Hematopoietic multipotent progenitor cell treated with erythropoietin and hydrocortisone succinate and interleukin-3 and kit ligand, for 8 days (in vitro differentiated cells): ENCODE measurements at regions not wholly inside any gene's neighbourhood (a gene's known extent, or its start where the extent isn't known, plus 50 kb on each side); places are given as distances from the start of the nearest gene placed in this dataset.

Experiments used
- DNase-seq: peaks from one replicate; pipeline ENCODE4 v3.0.0-alpha.2; 2015

DNA sequence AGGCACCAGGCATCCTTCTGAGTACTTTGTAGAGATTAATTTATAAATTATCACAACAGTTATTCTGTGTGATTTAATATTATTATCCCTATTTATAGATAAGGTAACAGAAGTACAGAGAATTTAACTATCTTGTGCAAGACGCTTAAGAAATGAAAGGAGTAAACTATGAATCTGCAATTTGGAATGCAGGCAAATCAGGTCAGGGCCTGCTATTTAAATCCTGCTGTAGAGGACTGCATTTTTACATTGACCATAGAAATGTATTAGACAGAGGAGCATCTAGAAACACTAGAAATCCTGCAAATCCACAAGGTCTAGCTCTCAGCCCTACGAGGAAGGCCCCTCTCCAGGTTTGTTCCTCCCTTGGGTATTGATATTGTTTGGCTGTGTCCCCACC is 336.2 kb downstream of the ETS1 start:
- DNase-seq: no peak

DNA sequence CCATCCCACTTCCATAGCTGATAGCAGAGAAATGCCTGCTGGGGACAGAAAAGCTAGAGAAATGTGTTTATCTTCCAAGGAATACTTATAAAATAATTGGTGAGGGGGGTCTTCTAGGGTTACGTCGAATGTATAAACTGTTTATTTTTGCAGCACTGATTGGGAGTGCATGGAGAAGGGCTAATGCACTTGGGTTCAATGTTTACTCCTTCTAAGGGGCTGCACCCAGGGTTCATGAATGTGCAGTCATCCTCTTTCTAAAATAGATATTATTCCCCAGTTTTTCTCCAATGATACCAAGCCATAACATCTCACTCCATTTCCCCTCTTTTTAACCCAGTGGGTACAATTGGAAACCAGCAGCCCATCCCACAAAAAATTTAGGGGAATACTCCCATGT is 336.9 kb downstream of the ETS1 start:
- no peak for DNase-seq

DNA sequence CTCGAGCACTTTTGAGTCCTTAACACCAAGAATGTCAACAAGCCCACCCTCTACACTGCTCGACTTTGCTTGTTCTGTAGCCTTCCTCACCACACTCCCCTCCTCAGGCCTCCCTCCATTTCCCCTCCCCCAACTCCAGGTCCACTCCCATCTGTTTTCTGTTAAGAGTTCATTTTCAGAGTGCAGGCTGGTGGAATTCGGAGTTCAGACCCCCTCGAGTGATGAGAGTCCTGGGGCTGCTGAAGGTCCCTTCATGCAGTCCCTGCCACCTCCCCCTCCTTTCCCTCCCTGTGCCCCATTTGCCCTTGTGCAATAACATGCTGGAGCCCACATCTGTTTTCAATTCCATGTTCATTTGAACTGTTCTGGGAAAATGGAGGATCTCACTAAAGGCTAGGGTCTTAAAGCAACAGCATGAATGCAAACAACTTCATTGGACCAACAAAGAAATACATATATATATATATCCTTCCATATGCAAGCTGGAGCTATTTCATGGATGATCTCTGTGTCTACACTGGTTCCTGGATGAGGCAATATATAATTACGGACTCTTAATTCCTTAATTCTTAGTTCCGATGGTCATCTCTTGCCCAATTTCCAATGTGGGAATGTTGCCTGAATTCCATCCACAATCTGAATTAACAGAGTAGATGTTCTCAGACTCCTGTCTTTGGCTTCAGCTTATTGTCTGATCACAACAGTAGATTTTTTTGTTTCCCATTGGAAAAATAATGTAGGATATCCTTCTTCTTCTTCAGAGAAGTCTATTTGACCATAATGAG is 340.4 kb downstream of the ETS1 start:
- no peak for DNase-seq

DNA sequence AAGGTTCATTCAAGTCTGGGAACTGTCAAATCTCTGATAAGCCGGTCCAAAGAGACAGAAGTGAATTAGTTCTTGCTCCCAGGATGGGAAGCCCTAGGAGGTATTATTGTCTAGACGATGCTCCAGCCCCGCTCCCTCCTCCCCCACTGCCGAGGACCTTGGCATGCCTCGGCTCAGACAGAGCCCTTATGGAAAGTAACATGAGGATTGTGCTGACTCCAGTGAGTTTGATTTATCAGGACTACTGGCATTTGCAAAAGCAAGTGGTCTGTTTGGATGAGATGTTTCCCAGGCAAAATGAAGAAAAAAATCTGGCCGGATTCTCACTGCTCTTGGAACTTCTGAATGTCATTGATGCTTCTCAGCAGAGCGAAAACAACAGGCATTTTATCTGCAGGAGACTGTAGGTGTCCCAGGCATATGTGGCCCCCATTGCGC is 341.0 kb downstream of the ETS1 start:
- DNase-seq: no peak

DNA sequence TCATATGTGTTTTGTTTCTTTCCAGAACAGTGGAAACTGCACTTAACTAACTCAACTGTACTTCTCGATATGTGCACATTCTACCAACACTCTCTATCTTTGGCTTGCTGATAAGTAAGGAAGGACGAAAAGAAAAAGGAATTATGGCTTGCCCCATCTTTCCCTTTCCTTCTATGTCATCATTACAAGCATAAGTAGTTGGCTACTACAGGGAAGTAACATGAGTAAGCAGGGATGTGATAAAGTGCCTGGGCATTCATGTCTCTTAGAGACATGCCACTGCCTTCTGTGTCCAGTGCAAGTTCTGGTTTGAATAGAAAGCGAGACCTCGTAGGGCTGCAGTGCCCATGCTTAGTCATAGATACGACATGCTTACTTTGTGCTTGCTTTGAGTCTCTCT is 342.5 kb downstream of the ETS1 start:
- no peak for DNase-seq

DNA sequence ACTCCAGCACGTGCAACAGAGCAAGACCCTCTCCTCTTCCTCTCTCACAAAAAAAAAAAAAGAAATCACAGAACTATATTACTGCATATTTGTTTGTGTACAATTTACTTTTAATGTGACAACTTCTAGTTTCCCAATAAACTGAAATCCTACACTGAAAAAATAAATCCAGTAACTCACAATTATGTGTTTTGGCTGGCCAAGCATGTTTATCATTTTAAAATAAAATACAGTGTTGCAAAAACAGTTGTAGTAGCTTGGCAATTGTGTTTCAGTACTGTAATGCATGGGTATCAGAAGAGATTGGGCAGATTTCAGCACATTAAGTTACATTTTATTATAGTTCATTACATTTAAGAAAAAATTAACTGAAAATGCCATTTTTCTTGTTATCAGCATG is 344.9 kb downstream of the ETS1 start:
- no peak for DNase-seq

DNA sequence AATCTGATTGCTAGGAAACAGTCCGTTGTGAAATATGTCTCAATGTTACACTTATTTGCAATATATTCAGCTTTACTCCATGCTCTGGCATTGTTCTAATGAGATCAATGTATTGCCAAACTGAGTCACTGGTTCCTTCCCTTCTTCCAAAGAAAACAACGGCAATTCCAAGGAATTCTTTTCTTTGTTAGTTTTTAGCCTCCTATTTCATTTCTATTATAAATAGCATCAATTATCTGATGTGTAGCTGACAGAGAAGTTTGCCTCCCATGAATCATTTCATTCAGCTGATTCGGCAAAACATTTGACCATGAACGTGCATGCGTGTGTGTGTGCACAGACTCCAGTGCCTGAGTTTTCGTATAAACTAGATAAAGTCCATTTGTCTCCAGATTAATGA is 346.8 kb downstream of the ETS1 start:
- no peak for DNase-seq

DNA sequence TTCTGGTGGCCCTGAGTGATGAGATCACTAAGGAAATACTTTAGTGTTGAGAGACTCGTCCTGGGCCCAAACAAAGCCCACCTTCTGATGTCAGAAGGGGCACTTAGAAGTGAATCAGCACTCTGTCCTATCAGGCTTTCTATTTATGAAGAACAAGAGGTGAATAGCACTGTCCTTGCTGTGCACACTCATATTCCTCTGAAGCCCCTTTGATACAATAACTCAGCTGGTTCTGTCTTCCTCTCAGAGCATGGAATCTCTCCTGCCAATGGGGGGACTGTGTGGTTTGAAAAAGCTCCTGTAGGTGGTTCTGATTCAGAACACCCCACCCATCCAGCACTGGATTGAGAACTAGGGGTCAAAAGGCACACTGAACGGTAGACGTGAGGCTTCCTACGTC is 348.1 kb downstream of the ETS1 start:
- DNase-seq: no peak

DNA sequence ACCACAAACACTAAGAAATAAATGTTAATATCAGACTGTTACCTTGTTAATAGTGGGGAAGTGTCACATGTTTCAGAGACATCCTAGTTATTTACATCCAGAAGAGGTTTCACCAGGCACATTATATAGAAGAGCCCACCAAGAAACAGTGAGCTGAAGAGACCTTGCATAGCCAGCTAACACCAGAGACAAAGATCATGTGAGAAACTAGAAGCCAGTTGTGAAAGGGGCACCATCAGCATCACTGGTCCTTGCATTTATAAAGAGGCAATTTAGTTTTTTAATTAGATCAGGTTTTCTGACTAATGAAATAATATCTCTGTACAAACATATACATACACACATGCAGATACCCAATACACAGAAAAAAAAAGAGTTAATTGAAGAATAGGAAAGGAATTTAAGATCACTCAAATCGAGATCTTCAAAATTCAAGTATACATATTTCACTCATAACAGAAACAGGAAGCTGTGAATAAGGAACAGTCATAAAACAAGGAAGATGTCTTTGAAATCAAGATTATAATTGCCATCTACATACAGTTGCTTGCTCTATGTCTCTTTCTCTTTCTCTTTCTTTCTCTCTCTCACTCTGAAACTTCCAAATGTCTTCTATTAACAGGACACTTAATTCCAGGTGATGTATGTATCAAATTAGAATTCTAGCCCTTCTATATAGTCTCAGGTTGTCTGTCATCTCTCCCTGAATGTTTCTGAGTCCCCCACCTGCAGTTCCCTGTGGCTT is 348.7 kb downstream of the ETS1 start:
- no peak for DNase-seq

DNA sequence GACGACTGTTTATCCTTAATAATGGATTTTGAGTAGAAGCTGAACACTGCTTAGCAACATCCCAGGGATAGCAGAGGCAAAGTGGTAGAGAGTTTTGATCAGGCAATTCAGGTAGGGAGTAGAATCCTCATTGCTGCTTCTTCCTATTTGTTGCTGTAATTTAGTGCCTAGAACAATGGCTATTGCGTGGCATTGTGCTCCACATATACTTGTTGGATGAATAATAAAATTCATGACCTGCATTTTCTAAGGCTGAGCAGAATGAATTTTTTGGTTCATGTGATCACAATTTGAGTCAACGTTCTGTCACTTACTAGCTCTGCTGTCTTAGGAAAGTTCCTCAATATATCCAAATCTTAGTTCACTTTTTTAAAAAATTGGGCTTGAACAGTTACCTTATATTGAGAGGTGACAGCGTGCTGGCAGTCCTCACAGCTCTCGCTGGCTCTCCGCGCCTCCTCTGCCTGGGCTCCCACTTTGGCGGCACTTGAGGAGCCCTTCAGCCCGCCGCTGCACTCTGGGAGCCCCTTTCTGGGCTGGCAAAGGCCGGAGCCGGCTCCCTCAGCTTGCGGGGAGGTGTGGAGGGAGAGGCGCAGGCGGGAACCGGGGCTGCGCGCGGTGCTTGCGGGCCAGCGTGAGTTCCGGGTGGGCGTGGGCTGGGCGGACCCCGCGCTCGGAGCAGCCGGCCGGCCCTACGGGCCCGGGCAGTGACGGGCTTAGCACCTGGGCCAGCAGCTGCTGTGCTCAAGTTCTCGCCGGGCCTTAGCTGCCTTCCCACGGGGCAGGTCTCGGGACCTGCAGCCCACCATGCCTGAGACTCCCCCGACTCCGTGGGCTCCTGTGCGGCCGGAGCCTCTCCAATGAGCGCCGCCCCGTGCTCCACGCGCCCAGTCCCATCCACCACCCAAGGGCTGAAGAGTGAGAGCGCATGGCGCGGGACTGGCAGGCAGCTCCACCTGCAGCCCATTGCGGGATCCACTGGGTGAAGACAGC is 350.6 kb downstream of the ETS1 start:
- DNase-seq: no peak

DNA sequence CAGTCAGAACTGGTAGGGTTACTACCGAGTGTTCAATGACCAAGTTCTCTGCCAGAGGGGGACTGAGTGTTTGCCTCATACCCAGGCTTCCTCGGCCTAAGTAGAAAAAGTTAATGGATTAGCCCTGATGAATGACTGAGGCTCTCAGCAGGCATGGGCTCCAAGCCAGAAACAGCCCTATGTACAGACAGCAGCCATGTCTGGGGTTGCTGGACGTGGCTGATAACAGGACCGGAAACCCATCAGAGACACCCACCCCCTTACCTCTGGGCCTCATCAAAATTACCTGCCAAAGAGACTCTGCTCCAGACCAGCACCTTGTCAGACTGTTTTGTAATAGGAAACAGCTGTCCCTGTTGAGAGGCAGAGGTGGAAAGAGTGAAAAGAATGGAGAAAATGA is 351.4 kb downstream of the ETS1 start:
- DNase-seq: peak; percentile 75

DNA sequence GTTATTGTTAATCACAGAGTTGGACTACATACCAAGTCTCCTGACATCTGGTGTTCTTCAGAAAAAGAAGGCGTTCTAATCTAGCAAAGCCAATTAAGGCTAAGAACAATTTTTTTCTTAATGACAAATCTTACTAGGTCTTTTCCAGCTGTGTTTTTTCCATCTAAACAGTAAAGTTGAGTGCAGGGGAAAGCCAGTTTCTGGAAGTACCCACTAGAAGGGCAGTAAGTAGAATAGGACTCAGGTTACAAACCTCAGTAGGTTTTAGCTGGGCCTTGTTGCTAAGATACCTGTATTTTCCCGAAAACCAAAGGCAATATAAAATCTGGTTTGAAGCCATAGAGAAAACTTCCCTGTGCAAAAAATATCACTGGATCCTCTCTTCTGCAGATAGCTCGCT is 351.9 kb downstream of the ETS1 start:
- no peak for DNase-seq

DNA sequence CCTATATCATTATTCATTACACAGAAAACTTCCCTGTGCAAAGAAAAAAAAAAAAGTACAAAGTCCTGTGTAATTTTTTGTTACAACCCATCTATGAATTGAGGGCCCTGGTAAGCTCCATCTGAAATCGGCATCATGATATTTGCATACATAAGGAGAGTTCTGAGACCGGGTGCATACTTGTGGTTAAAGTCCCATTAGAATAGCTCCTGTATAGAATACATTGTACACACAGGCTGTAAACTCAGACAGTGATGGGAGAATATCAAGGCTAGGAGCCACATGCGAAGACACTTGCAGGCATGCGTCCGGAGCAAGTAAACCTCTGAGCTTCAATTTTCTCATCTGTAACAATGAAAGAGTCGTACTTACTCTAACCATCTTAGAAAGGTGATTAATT is 353.2 kb downstream of the ETS1 start:
- no peak for DNase-seq

DNA sequence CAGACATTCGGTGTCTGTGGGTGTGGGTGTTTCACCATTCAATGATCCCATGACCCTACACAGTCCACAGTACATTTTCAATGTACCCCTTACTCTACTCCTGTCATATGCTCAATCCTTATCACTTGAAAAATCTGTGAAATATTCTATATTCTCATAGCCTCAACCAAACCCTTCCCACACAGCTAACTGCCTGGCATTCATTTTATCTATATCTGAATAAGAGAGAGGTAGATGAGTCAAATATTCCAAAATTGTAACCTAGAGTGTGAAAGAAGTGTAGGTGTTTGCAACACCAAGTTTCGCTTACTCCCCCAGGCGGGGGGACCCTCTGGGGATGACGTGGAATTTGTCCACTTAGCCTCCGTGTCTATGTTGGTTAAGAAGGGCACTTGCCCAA is 354.8 kb downstream of the ETS1 start:
- no peak for DNase-seq

DNA sequence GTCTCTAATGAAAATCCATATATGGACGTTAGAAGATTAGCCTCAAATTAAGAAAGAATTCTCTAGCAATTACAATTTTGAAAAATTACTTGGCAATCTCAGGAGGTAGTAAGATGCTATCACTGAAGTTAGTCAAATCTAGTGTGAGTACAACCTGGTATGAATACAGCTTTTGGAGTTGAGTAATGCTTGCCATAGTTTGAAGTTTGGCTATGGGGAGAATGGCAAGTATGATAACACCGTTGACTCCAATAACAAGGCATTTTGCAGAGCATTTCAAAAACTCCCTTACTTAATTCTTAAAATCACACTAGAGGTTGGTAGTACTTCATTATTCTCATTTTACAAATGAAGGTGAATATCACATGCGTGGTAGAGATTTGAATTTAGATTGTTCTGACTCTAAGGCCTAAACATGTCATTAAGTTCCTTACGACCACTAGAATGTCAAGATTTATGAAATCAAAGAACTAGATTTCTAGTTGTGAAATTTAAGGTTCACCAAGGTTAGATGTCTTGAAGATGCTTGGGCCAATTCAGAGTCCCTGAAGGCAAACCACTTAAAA is 355.4 kb downstream of the ETS1 start:
- DNase-seq: no peak

DNA sequence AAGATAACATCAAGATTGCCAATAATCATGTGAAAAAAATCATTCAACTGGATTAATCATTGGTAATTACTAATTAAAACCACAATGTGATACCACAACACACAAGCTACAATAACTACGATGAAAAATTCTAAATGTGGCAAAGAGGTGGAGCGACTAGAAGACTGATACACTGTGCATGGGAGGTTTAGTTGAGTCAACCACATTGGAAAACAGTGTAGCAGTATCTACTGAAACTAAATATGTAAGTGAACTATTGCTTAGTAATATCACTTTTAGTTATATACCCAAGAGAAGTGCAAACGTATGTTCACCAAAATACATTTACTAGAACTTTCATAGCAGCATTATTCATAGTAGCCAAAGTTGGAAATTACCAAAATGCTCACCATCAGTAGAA is 359.9 kb downstream of the ETS1 start:
- no peak for DNase-seq

DNA sequence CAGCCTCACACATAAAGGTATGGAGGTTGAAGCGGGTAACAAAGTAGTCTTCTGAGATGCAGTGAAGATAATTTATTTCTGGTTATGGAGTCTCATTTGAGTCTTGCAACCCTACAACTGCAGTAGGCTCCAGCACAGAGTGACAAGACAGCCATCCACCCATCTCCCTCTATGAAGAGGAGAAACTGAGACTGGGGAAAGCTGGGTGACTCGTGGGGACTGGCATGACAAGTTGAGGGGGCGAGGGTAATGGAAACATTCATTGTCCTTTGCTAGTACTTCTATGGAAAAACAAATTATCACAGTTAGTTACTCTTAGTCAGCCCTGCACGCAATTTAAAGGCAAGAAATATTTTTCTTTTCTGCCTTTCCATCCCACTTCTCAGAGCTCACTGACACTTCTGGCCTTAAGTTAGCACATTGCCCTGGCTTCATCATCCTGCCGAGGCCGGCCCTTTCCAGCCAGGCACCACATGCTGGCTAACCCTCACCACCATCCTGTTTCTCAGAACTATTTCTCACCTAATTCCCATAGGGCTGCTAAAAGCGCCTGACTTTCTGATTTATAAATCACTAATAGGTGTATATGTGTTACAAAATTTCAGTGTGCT is 361.1 kb downstream of the ETS1 start:
- no peak for DNase-seq

DNA sequence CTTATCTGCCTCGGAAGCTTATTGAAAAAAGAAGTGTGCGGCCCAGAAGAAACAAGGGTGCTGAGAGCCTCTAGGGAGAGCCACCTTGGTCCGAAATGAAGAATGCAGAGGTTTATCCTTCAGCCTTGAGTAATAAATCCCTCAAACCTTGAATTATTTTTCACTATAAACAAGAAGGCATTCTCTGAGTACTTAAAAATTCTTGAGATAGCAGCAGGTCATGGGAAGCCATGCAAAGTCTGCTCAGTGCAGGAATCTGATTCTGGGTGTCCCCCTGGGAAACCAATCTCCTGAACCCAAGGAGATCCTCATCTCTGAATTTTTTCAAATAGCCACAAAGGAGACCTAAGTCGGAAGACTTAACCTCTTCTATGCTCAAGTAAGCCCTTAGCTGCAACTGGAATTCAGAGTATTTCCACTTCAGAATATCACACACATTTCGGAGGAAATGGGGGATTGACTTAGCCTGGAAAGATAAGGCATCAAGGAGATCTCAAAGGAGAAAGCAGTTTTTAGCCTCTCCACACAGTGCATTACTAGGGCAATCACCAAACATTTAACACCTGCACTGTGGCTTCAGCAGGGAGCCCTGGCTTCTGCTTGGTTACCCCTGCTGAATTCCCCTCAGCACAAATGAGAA is 365.0 kb downstream of the ETS1 start:
- DNase-seq: no peak

DNA sequence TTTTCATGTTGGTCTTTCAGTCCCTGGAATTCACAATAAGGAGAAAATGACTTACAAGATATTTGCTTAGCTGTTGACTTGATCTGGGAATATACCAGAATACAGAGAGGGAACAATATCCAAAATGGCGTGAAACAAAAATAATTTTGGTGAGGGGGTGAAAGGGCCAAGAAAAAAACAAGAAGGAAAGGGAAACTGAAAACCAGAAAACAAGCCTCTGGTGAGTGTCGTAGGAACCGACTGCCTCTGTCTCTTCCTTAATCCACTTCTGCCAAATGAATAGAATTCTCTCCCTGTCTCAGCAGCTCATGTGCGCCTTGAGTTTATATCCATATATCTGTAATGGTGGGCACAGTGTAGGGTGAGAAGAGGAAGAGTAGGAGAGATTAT is 367.6 kb downstream of the ETS1 start:
- DNase-seq: no peak

DNA sequence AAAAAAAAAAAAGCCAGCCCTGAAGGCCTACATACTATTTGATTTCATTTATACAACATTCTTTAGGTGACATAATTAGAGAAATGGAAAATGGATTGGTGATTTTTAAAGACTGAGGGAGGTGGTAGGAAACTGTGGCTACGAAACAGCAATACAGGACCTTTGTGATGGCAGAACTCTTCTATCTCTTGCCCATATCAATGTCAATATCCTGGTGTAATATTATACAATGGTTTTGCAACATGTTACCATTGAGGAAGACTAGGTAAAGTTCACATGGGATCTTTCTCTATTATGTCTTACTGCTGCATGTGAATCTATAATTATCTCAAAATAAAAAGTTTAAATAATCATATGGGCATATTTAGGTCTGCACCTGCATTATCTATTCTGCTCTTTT is 371.2 kb downstream of the ETS1 start:
- no peak for DNase-seq

DNA sequence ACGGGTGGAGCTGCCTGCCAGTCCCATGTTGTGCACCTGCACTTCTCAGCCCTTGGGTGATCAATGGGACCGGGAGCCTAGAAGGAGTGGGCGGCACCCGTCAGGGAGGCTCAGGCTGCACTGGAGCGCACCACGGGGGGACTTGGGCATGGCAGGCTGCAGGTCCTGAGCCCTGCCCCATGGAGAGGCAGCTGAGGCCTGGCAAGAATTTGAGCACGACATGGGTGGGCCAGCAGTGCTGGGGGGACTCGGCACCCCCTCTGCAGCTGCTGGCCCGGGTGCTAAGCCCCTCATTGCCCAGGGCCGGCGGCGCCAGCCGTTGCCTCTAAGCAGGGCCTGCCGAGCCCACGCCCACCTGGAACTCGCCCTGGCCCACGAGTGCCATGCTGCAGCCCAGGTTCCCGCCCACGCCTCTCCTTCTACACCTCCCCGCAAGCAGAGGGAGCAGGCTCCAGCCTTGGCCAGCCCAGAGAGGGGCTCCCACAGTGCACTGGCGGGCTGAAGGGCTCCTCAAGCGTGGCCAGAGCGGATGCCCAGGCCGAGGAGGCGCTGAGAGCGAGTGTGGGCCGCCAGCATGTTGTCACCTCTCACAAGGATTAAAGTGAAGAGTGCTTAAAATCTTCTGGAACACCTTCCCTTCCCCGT is 372.0 kb downstream of the ETS1 start:
- no peak for DNase-seq

DNA sequence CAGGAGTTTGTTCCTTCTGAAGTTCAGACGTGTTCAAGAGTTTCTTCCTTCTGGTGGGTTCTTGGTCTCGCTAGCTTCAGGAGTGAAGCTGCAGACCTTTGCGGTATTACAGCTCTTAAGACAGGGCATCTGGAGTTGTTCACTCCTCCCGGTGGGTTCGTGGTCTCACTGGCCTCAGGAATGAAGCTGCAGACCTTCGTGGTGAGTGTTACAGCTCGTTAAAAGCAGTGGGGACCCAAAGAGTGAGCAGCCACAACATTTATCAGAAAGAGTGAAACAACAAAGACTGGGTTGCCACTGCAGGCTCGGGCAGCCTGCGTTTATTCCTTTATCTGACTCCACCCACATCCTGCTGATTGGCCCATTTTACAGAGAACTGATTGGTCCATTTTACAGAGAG is 373.1 kb downstream of the ETS1 start:
- DNase-seq: no peak
